ENCODE measurements at regions not wholly inside any gene's neighbourhood (a gene's known extent, or its start where the extent isn't known, plus 50 kb on each side); places are given as distances from the start of the nearest gene placed in this dataset.

- Histone ChIP-seq H4K8ac (ENCODE audit: low read depth, low read length) (no peak overlapping the region), H2BK120ac (ENCODE audit: insufficient read depth, low read length, poor library complexity) (no peak overlapping the region), H4K91ac (ENCODE audit: low read depth, low read length) (no peak overlapping the region), H3K4me1 (ENCODE audit: control insufficient read depth in 1 of 2, insufficient read depth in 2 of 2, low read length in 2 of 2) (peaks cover 2 to 6% of the 10 kb centered on the region in 2 experiments), H3K18ac (ENCODE audit: low read length) (no peak overlapping the region), H3K4me2 (ENCODE audit: low read length) (no peak overlapping the region), H2AFZ (ENCODE audit: insufficient read depth, low read length, poor library complexity) (no peak overlapping the region), H2BK5ac (ENCODE audit: low read depth, low read length, poor library complexity) (no peak overlapping the region), H3K23ac (ENCODE audit: low read length) (no peak overlapping the region), H4K12ac (ENCODE audit: low read depth, low read length) (no peak overlapping the region), H3K14ac (ENCODE audit: low read length) (no peak overlapping the region), H3K79me1 (ENCODE audit: low read length) (no peaks in the 10 kb centered on the region), H3K36me3 (ENCODE audit: control insufficient read depth in 1 of 2, insufficient read depth in 2 of 2, low read length in 2 of 2) (no peaks in the 10 kb centered on the region), H3K4me3 (ENCODE audit: low read depth, low read length) (no peak overlapping the region), H3K9me3 (ENCODE audit: insufficient read depth, low read depth, low read length) (no peaks in the 10 kb centered on the region), H2BK12ac (ENCODE audit: low read length) (no peak overlapping the region), H3K27ac (ENCODE audit: low read depth, low read length) (no peak overlapping the region), H3K27me3 (ENCODE audit: insufficient read depth, low read length) (no peaks in the 10 kb centered on the region), H2AK5ac (ENCODE audit: low read length) (no peak overlapping the region), H3K79me2 (ENCODE audit: control insufficient read depth, insufficient read depth, low read length, poor library complexity) (no peaks in the 10 kb centered on the region), H3K4ac (ENCODE audit: low read depth, low read length) (no peak overlapping the region), H3K9ac (ENCODE audit: low read length) (no peak overlapping the region)
- DNase-seq, result no peak
- WGBS (ENCODE audit: extremely low coverage, insufficient coverage, insufficient read length), result no CpG with 5 or more reads among the region's 4 CpGs
These were observed 69.9 kb upstream of the KLF7 start for GRCh38 chr2:207235621-207236020.

GRCh38 chr2:207236156-207236935 is 70.6 kb upstream of the KLF7 start:
- H3K18ac ChIP-seq (ENCODE audit: low read length), result no peak overlapping the region
- no peak overlapping the region for H3K27ac ChIP-seq (ENCODE audit: low read depth, low read length)
- H4K12ac ChIP-seq (ENCODE audit: low read depth, low read length), result no peak overlapping the region
- no CpG with 5 or more reads among the region's 2 CpGs for WGBS (ENCODE audit: extremely low coverage, insufficient coverage, insufficient read length)
- H2AFZ ChIP-seq (ENCODE audit: insufficient read depth, low read length, poor library complexity), result no peak overlapping the region
- H4K8ac ChIP-seq (ENCODE audit: low read depth, low read length), result no peak overlapping the region
- peaks cover 2 to 6% of the 10 kb centered on the region in 2 experiments for H3K4me1 ChIP-seq (ENCODE audit: control insufficient read depth in 1 of 2, insufficient read depth in 2 of 2, low read length in 2 of 2)
- no peak overlapping the region for H2BK5ac ChIP-seq (ENCODE audit: low read depth, low read length, poor library complexity)
- no peak overlapping the region for H2BK12ac ChIP-seq (ENCODE audit: low read length)
- H3K9ac ChIP-seq (ENCODE audit: low read length), result no peak overlapping the region
- no peaks in the 10 kb centered on the region for H3K36me3 ChIP-seq (ENCODE audit: control insufficient read depth in 1 of 2, insufficient read depth in 2 of 2, low read length in 2 of 2)
- no peak overlapping the region for H3K23ac ChIP-seq (ENCODE audit: low read length)
- H3K4ac ChIP-seq (ENCODE audit: low read depth, low read length), result no peak overlapping the region
- no peaks in the 10 kb centered on the region for H3K79me1 ChIP-seq (ENCODE audit: low read length)
- H3K9me3 ChIP-seq (ENCODE audit: insufficient read depth, low read depth, low read length), result no peaks in the 10 kb centered on the region
- no peaks in the 10 kb centered on the region for H3K79me2 ChIP-seq (ENCODE audit: control insufficient read depth, insufficient read depth, low read length, poor library complexity)
- no peak overlapping the region for H3K4me2 ChIP-seq (ENCODE audit: low read length)
- no peak overlapping the region for H3K4me3 ChIP-seq (ENCODE audit: low read depth, low read length)
- H3K14ac ChIP-seq (ENCODE audit: low read length), result no peak overlapping the region
- H2AK5ac ChIP-seq (ENCODE audit: low read length), result no peak overlapping the region
- DNase-seq, result no peak
- H4K91ac ChIP-seq (ENCODE audit: low read depth, low read length), result no peak overlapping the region
- H3K27me3 ChIP-seq (ENCODE audit: insufficient read depth, low read length), result no peaks in the 10 kb centered on the region
- no peak overlapping the region for H2BK120ac ChIP-seq (ENCODE audit: insufficient read depth, low read length, poor library complexity)

GRCh38 chr2:207238831-207239701 is 73.3 kb upstream of the KLF7 start:
- no peak overlapping the region for H4K8ac ChIP-seq (ENCODE audit: low read depth, low read length)
- no CpG with 5 or more reads among the region's 7 CpGs for WGBS (ENCODE audit: extremely low coverage, insufficient coverage, insufficient read length)
- H3K79me2 ChIP-seq (ENCODE audit: control insufficient read depth, insufficient read depth, low read length, poor library complexity), result no peaks in the 10 kb centered on the region

GRCh38 chr2:207239754-207240494 is 74.2 kb upstream of the KLF7 start:
- H3K23ac ChIP-seq (ENCODE audit: low read length), result no peak overlapping the region
- no peaks in the 10 kb centered on the region for H3K27me3 ChIP-seq (ENCODE audit: insufficient read depth, low read length)
- no peak overlapping the region for H3K4ac ChIP-seq (ENCODE audit: low read depth, low read length)
- no peak for DNase-seq
- no peak overlapping the region for H4K8ac ChIP-seq (ENCODE audit: low read depth, low read length)
- no peak overlapping the region for H3K4me2 ChIP-seq (ENCODE audit: low read length)
- no peaks in the 10 kb centered on the region for H3K36me3 ChIP-seq (ENCODE audit: control insufficient read depth in 1 of 2, insufficient read depth in 2 of 2, low read length in 2 of 2)
- H2BK5ac ChIP-seq (ENCODE audit: low read depth, low read length, poor library complexity), result no peak overlapping the region
- no peak overlapping the region for H2AK5ac ChIP-seq (ENCODE audit: low read length)
- H3K4me1 ChIP-seq (ENCODE audit: control insufficient read depth in 1 of 2, insufficient read depth in 2 of 2, low read length in 2 of 2), result peaks cover 2 to 6% of the 10 kb centered on the region in 2 experiments
- no peak overlapping the region for H4K12ac ChIP-seq (ENCODE audit: low read depth, low read length)
- H2BK12ac ChIP-seq (ENCODE audit: low read length), result no peak overlapping the region
- no peak overlapping the region for H3K9ac ChIP-seq (ENCODE audit: low read length)
- H2AFZ ChIP-seq (ENCODE audit: insufficient read depth, low read length, poor library complexity), result no peak overlapping the region
- H3K18ac ChIP-seq (ENCODE audit: low read length), result no peak overlapping the region
- no peak overlapping the region for H3K27ac ChIP-seq (ENCODE audit: low read depth, low read length)
- no peaks in the 10 kb centered on the region for H3K79me2 ChIP-seq (ENCODE audit: control insufficient read depth, insufficient read depth, low read length, poor library complexity)
- H4K91ac ChIP-seq (ENCODE audit: low read depth, low read length), result no peak overlapping the region
- WGBS (ENCODE audit: extremely low coverage, insufficient coverage, insufficient read length), result no CpG with 5 or more reads among the region's 9 CpGs
- no peaks in the 10 kb centered on the region for H3K79me1 ChIP-seq (ENCODE audit: low read length)
- H2BK120ac ChIP-seq (ENCODE audit: insufficient read depth, low read length, poor library complexity), result no peak overlapping the region
- H3K4me3 ChIP-seq (ENCODE audit: low read depth, low read length), result no peak overlapping the region
- H3K9me3 ChIP-seq (ENCODE audit: insufficient read depth, low read depth, low read length), result no peaks in the 10 kb centered on the region
- H3K14ac ChIP-seq (ENCODE audit: low read length), result no peak overlapping the region

More at GRCh38 chr2:207238831-207239701, 73.3 kb upstream of the KLF7 start:
- Histone ChIP-seq H3K18ac (ENCODE audit: low read length) (no peak overlapping the region), H3K14ac (ENCODE audit: low read length) (no peak overlapping the region), H3K9me3 (ENCODE audit: insufficient read depth, low read depth, low read length) (no peaks in the 10 kb centered on the region), H3K9ac (ENCODE audit: low read length) (no peak overlapping the region), H4K91ac (ENCODE audit: low read depth, low read length) (no peak overlapping the region), H3K4me3 (ENCODE audit: low read depth, low read length) (no peak overlapping the region), H3K4ac (ENCODE audit: low read depth, low read length) (no peak overlapping the region), H3K27me3 (ENCODE audit: insufficient read depth, low read length) (no peaks in the 10 kb centered on the region), H3K27ac (ENCODE audit: low read depth, low read length) (no peak overlapping the region), H3K4me2 (ENCODE audit: low read length) (no peak overlapping the region), H2BK120ac (ENCODE audit: insufficient read depth, low read length, poor library complexity) (no peak overlapping the region), H3K79me1 (ENCODE audit: low read length) (no peaks in the 10 kb centered on the region), H4K12ac (ENCODE audit: low read depth, low read length) (no peak overlapping the region), H2AK5ac (ENCODE audit: low read length) (no peak overlapping the region), H2BK5ac (ENCODE audit: low read depth, low read length, poor library complexity) (no peak overlapping the region), H2BK12ac (ENCODE audit: low read length) (no peak overlapping the region), H2AFZ (ENCODE audit: insufficient read depth, low read length, poor library complexity) (no peak overlapping the region), H3K36me3 (ENCODE audit: control insufficient read depth in 1 of 2, insufficient read depth in 2 of 2, low read length in 2 of 2) (no peaks in the 10 kb centered on the region), H3K4me1 (ENCODE audit: control insufficient read depth in 1 of 2, insufficient read depth in 2 of 2, low read length in 2 of 2) (peaks cover 2 to 6% of the 10 kb centered on the region in 2 experiments), H3K23ac (ENCODE audit: low read length) (no peak overlapping the region)
- peak in 1 of 2 donors; percentile 21 for DNase-seq

Data from trophoblast cell (in vitro differentiated cells and primary cell).